ENCODE measurements at regions not wholly inside any gene's neighbourhood (a gene's known extent, or its start where the extent isn't known, plus 50 kb on each side); places are given as distances from the start of the nearest gene placed in this dataset.

DNA sequence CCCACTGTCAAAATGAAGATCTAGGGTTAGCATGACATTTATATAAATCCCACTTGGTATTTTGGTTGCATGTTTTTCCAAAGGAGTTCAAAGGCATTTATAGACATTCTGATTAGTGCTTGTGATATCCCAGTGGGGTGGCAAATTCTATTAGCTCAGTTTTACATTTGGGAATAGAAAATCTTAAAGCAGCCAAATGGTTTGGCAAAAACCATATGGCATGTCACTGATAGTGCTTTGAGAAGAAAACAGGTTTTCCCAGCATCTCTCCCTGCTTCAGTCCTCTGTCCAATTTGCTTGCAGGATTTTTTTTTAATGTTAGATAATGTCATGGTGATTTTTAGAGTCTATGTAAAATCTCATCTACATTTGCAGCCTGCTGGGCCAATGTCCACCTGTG, 225.1 kb upstream of the DIO3 start:
- DNase-seq (ENCODE audit: insufficient read length): no peak
- TF ChIP-seq POLR2AphosphoS5 (IDR thresholded peaks at IDR 0.05; ENCODE audit: low read depth, low read length) (no peak), POLR2A (IDR thresholded peaks at IDR 0.05; ENCODE audit: low read depth, low read length) (no peak), TAF1 (IDR thresholded peaks at IDR 0.05; ENCODE audit: borderline replicate concordance, low read depth, low read length) (no peak)
- no peak for FAIRE-seq

DNA sequence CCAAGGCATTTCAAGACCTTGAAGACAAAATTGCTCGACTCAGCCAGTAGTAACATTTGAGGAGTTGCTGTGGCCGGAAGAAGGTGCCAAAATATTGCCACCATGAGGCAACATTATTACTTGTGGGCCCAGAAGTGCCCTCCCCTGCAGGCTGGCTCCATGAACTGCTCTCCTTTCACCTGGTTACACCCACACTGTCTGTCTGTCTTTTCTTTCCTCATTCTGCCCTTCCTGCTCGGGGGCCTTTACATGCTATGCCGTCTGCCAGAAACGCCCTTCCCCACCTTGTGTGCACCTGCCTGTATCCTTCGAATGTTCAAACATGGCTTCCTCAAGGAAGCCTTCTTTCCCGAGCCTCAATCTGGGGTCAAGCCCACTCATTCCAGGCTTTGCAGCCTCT, 224.2 kb upstream of the DIO3 start:
- FAIRE-seq (no peak), DNase-seq (ENCODE audit: insufficient read length) (no peak)
- TF ChIP-seq TAF1 (IDR thresholded peaks at IDR 0.05; ENCODE audit: borderline replicate concordance, low read depth, low read length): no peak
- TF ChIP-seq POLR2A (IDR thresholded peaks at IDR 0.05; ENCODE audit: low read depth, low read length): no peak

DNA sequence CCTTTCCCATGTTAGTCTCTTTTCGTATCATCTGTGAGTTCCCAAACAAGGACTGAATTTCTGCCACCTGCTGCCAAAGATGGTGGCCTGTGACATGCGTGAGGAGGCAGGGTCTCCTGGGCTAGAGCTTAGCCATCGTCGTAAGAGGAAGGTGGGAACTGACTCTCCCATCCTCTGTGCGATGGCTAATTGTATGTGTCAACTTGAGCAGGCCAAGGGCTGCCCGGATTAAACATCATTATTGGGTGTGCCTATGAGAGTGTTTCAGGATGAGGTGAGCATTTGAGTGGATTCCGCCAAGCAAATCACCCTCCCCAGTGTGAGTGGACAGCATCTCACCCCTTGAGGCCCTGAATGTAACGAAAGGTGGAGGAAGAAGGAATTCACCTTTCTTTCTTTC, 220.7 kb upstream of the DIO3 start:
- TF ChIP-seq POLR2A (IDR thresholded peaks at IDR 0.05; ENCODE audit: low read depth, low read length) (no peak), POLR2AphosphoS5 (IDR thresholded peaks at IDR 0.05; ENCODE audit: low read depth, low read length) (no peak), TAF1 (IDR thresholded peaks at IDR 0.05; ENCODE audit: borderline replicate concordance, low read depth, low read length) (no peak)
- no peak for FAIRE-seq
- no peak for DNase-seq (ENCODE audit: insufficient read length)

GRCh38 chr14:101347893-101348777, 213.2 kb upstream of the DIO3 start:
- TF ChIP-seq TAF1 (IDR thresholded peaks at IDR 0.05; ENCODE audit: borderline replicate concordance, low read depth, low read length): no peak
- FAIRE-seq (no peak), DNase-seq (ENCODE audit: insufficient read length) (no peak)

GRCh38 chr14:101349108-101349507, 212.2 kb upstream of the DIO3 start:
- no peak for FAIRE-seq
- TF ChIP-seq POLR2AphosphoS5 (IDR thresholded peaks at IDR 0.05; ENCODE audit: low read depth, low read length): no peak
- TF ChIP-seq TAF1 (IDR thresholded peaks at IDR 0.05; ENCODE audit: borderline replicate concordance, low read depth, low read length): no peak
- no peak for TF ChIP-seq POLR2A (IDR thresholded peaks at IDR 0.05; ENCODE audit: low read depth, low read length)
- DNase-seq (ENCODE audit: insufficient read length): no peak

- DNase-seq (ENCODE audit: insufficient read length) (no peak), FAIRE-seq (no peak)
- TF ChIP-seq TAF1 (IDR thresholded peaks at IDR 0.05; ENCODE audit: borderline replicate concordance, low read depth, low read length) (no peak), POLR2A (IDR thresholded peaks at IDR 0.05; ENCODE audit: low read depth, low read length) (no peak), POLR2AphosphoS5 (IDR thresholded peaks at IDR 0.05; ENCODE audit: low read depth, low read length) (no peak)
Observed at GRCh38 chr14:101350021-101350420, 211.3 kb upstream of the DIO3 start.

- no peak for FAIRE-seq
- DNase-seq (ENCODE audit: insufficient read length): no peak
- TF ChIP-seq POLR2A (IDR thresholded peaks at IDR 0.05; ENCODE audit: low read depth, low read length) (no peak), POLR2AphosphoS5 (IDR thresholded peaks at IDR 0.05; ENCODE audit: low read depth, low read length) (no peak), TAF1 (IDR thresholded peaks at IDR 0.05; ENCODE audit: borderline replicate concordance, low read depth, low read length) (no peak)
Observed at GRCh38 chr14:101350691-101351090, 210.6 kb upstream of the DIO3 start.

- no peak for FAIRE-seq
- no peak for DNase-seq (ENCODE audit: insufficient read length)
- no peak for TF ChIP-seq POLR2A (IDR thresholded peaks at IDR 0.05; ENCODE audit: low read depth, low read length)
- TF ChIP-seq POLR2AphosphoS5 (IDR thresholded peaks at IDR 0.05; ENCODE audit: low read depth, low read length): no peak
- TF ChIP-seq TAF1 (IDR thresholded peaks at IDR 0.05; ENCODE audit: borderline replicate concordance, low read depth, low read length): no peak
Observed at GRCh38 chr14:101351146-101351545, 210.1 kb upstream of the DIO3 start.

DNA sequence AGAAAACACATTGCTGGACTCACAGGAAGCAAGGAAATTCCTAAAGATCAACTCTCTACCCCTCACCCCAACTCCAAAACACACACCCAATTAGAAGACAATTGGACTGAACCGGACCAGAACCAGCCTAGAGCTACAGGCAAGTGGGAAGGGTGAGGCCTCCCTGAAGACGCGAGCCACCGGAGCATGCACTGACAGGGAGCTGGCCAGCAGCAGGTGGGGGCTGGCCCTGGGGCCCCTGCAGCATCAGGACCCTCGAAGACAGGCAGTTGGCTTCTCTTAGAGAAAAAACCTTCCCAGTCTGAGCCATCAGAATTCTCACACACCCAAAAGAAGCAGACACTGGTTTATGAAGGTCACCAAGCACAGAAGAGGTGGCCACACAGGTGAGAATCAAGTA, 209.5 kb upstream of the DIO3 start:
- TF ChIP-seq POLR2AphosphoS5 (IDR thresholded peaks at IDR 0.05; ENCODE audit: low read depth, low read length) (no peak), POLR2A (IDR thresholded peaks at IDR 0.05; ENCODE audit: low read depth, low read length) (no peak), TAF1 (IDR thresholded peaks at IDR 0.05; ENCODE audit: borderline replicate concordance, low read depth, low read length) (no peak)
- DNase-seq (ENCODE audit: insufficient read length) (no peak), FAIRE-seq (no peak)

- TF ChIP-seq TAF1 (IDR thresholded peaks at IDR 0.05; ENCODE audit: borderline replicate concordance, low read depth, low read length) (no peak), POLR2AphosphoS5 (IDR thresholded peaks at IDR 0.05; ENCODE audit: low read depth, low read length) (no peak), POLR2A (IDR thresholded peaks at IDR 0.05; ENCODE audit: low read depth, low read length) (no peak)
- no peak for DNase-seq (ENCODE audit: insufficient read length)
- FAIRE-seq: no peak
Observed at GRCh38 chr14:101352567-101352966, 208.7 kb upstream of the DIO3 start.

GRCh38 chr14:101353422-101353821, 207.9 kb upstream of the DIO3 start:
- TF ChIP-seq POLR2A (IDR thresholded peaks at IDR 0.05; ENCODE audit: low read depth, low read length) (no peak), POLR2AphosphoS5 (IDR thresholded peaks at IDR 0.05; ENCODE audit: low read depth, low read length) (no peak), TAF1 (IDR thresholded peaks at IDR 0.05; ENCODE audit: borderline replicate concordance, low read depth, low read length) (no peak)
- no peak for FAIRE-seq
- DNase-seq (ENCODE audit: insufficient read length): no peak

- TF ChIP-seq TAF1 (IDR thresholded peaks at IDR 0.05; ENCODE audit: borderline replicate concordance, low read depth, low read length) (no peak), POLR2AphosphoS5 (IDR thresholded peaks at IDR 0.05; ENCODE audit: low read depth, low read length) (no peak), POLR2A (IDR thresholded peaks at IDR 0.05; ENCODE audit: low read depth, low read length) (no peak)
- FAIRE-seq (no peak), DNase-seq (ENCODE audit: insufficient read length) (no peak)
Observed at GRCh38 chr14:101354726-101355125, 206.6 kb upstream of the DIO3 start.

Data from GM12892 (cell line).